HEK293T (cell line): ENCODE measurements at regions not wholly inside any gene's neighbourhood (a gene's known extent, or its start where the extent isn't known, plus 50 kb on each side); places are given as distances from the start of the nearest gene placed in this dataset.

Experiments
- CTBP1 ChIP-seq: fragments of 450-650 bp; IDR thresholded peaks from 2 replicates; pipeline ENCODE4 v1.6.1; 2016; ENCODE audit warnings: borderline replicate concordance
- ELF4 ChIP-seq: fragments of 450-650 bp; IDR thresholded peaks from 2 replicates; pipeline ENCODE4 v1.6.1; 2017; ENCODE audit warnings: antibody characterized with exemption
- FOXK2 ChIP-seq: fragments of 450-650 bp; IDR thresholded peaks from 2 replicates; pipeline ENCODE4 v1.6.1; 2016; ENCODE audit warnings: mild to moderate bottlenecking
- FOXM1 ChIP-seq: fragments of 450-650 bp; IDR thresholded peaks from 2 replicates; pipeline ENCODE4 v1.6.1; 2017; ENCODE audit warnings: mild to moderate bottlenecking, borderline replicate concordance
- HDGF ChIP-seq: fragments of 450-650 bp; IDR thresholded peaks from 2 replicates; pipeline ENCODE4 v1.6.1; 2017; ENCODE audit warnings: antibody characterized with exemption, borderline replicate concordance
- NFRKB ChIP-seq: fragments of 450-650 bp; IDR thresholded peaks from 2 replicates; pipeline ENCODE4 v1.6.1; 2016; ENCODE audit warnings: mild to moderate bottlenecking, moderate library complexity
- SP1 ChIP-seq: fragments of 450-650 bp; IDR thresholded peaks from 2 replicates; pipeline ENCODE4 v1.6.1; 2017
- TARDBP ChIP-seq: fragments of 450-650 bp; IDR thresholded peaks from 2 replicates; pipeline ENCODE4 v1.6.1; 2016

- no peak for TF ChIP-seq FOXM1
- no peak for TF ChIP-seq SP1
- TF ChIP-seq ELF4: no peak
- no peak for TF ChIP-seq CTBP1
- TF ChIP-seq HDGF: no peak
- no peak for TF ChIP-seq TARDBP
- TF ChIP-seq NFRKB: no peak
- no peak for TF ChIP-seq FOXK2
Measured at GRCh38 chr21:36533468-36533848, 53.5 kb upstream of the CLDN14 start.
